ENCODE measurements at regions not wholly inside any gene's neighbourhood (a gene's known extent, or its start where the extent isn't known, plus 50 kb on each side); places are given as distances from the start of the nearest gene placed in this dataset.

- no peak for TF ChIP-seq ZFX (IDR thresholded peaks at IDR 0.05)
- no peak for TF ChIP-seq CTCF (conservative IDR thresholded peaks at IDR 0.05)
Observed at GRCh38 chr3:69452295-69452694, 66.4 kb upstream of the FRMD4B start.

Data from C4-2B (cell line).